CD4-positive, alpha-beta T cell (primary cell): ENCODE measurements at regions not wholly inside any gene's neighbourhood (a gene's known extent, or its start where the extent isn't known, plus 50 kb on each side); places are given as distances from the start of the nearest gene placed in this dataset.

Experiments
- ATAC-seq: fragments of 200-7000 bp; cut with Tn5 transposase; one replicate; pipeline ENCODE4 v1.10.0; 2022; ENCODE audit warnings: mild to moderate bottlenecking; ENCODE audit not compliant: poor library complexity
- CTCF ChIA-PET: fragments of 350-600 bp; sonication (Branson Sonifier 250); formaldehyde crosslinking; loops from one replicate; lab custom pipeline; 2021; ENCODE audit warnings: antibody characterized with exemption, inconsistent platforms; lab: Charles Lee
- POLR2A ChIA-PET: fragments of 350-600 bp; sonication (Branson Sonifier 250); formaldehyde crosslinking; loops from one replicate; lab custom pipeline; 2021; ENCODE audit warnings: antibody characterized with exemption, inconsistent platforms; lab: Charles Lee
- DNase-seq, 14 experiments: peaks; one replicate each; pipeline ENCODE4 v3.0.0-alpha.2; 2013 to 2020; ENCODE audit warnings: mixed read lengths in 2 of 14
- H3K27ac ChIP-seq, 2 donors: one replicate each; pipeline versions ENCODE4 v1.5.1 to v1.7.0; 2013; ENCODE audit warnings: low read length in 2 of 2, low read depth in 1 of 2, mild to moderate bottlenecking in 1 of 2
- H3K27me3 ChIP-seq, 2 experiments: 1 replicate in 1 of 2; 2 replicates in 1 of 2; pipeline versions ENCODE4 v1.6.1 to v1.7.0; 2013; ENCODE audit warnings: low read length in 2 of 2, control low read depth in 1 of 2, mild to moderate bottlenecking in 1 of 2, moderate library complexity in 1 of 2; ENCODE audit not compliant: insufficient read depth in 2 of 2, control insufficient read depth in 1 of 2
- H3K36me3 ChIP-seq: one replicate; pipeline ENCODE4 v1.6.1; 2013; ENCODE audit warnings: low read length, control low read depth; ENCODE audit not compliant: insufficient read depth
- H3K4me1 ChIP-seq: one replicate; pipeline ENCODE4 v1.6.1; 2013; ENCODE audit warnings: low read length, control low read depth; ENCODE audit not compliant: insufficient read depth
- H3K4me3 ChIP-seq: one replicate; pipeline ENCODE4 v1.5.1; 2013; ENCODE audit warnings: mild to moderate bottlenecking, low read length, moderate library complexity
- H3K9me3 ChIP-seq, 2 experiments: 1 replicate in 1 of 2; 2 replicates in 1 of 2; pipeline versions ENCODE4 v1.6.1 to v1.7.0; 2013; ENCODE audit warnings: low read length in 2 of 2, mild to moderate bottlenecking in 2 of 2, control low read depth in 1 of 2, moderate library complexity in 1 of 2; ENCODE audit not compliant: control insufficient read depth in 1 of 2, insufficient read depth in 1 of 2
- H3K27ac Mint-ChIP-seq: one replicate; pipeline ENCODE4 v1.8.0; 2020; ENCODE audit warnings: mixed read lengths
- H3K27me3 Mint-ChIP-seq: one replicate; pipeline ENCODE4 v1.8.0; 2021; ENCODE audit warnings: mixed read lengths
- H3K36me3 Mint-ChIP-seq: one replicate; pipeline ENCODE4 v1.8.0; 2021; ENCODE audit warnings: low read depth, mixed read lengths
- H3K4me1 Mint-ChIP-seq: one replicate; pipeline ENCODE4 v1.8.0; 2021; ENCODE audit warnings: low read depth, mixed read lengths
- H3K4me3 Mint-ChIP-seq: one replicate; pipeline ENCODE4 v1.8.0; 2020; ENCODE audit warnings: mild to moderate bottlenecking, mixed read lengths
- H3K9me3 Mint-ChIP-seq: one replicate; pipeline ENCODE4 v1.8.0; 2020; ENCODE audit warnings: mixed read lengths
- intact Hi-C, 2 experiments: fragments of 100-400 bp; cut with DNase I in 1 of 2; cut with micrococcal nuclease in 1 of 2; formaldehyde crosslinking; loops; one replicate each; pipeline versions ENCODE4 v1.15.1 to v1.9.0; 2023 to 2025; cut with DNase I, micrococcal nuclease
- TF ChIP-seq, protein P1 (sequence below): fragments of 200-600 bp; IDR thresholded peaks from one replicate; pipeline ENCODE4 v1.8.0; 2022; ENCODE audit warnings: antibody characterized with exemption, mild to moderate bottlenecking

GRCh38 chr13:83732755-83733154, 149.5 kb downstream of the SLITRK1 start:
- Mint-ChIP-seq H3K27me3 (no peaks in the 10 kb centered on the region), H3K27ac (no peak overlapping the region), H3K4me1 (no peaks in the 10 kb centered on the region), H3K9me3 (no peaks in the 10 kb centered on the region), H3K4me3 (no peak overlapping the region), H3K36me3 (no peaks in the 10 kb centered on the region)
- intact Hi-C loops, result no loop called here
- ChIA-PET POLR2A (no interaction called here), CTCF (no interaction called here)
- TF ChIP-seq, protein P1, sequence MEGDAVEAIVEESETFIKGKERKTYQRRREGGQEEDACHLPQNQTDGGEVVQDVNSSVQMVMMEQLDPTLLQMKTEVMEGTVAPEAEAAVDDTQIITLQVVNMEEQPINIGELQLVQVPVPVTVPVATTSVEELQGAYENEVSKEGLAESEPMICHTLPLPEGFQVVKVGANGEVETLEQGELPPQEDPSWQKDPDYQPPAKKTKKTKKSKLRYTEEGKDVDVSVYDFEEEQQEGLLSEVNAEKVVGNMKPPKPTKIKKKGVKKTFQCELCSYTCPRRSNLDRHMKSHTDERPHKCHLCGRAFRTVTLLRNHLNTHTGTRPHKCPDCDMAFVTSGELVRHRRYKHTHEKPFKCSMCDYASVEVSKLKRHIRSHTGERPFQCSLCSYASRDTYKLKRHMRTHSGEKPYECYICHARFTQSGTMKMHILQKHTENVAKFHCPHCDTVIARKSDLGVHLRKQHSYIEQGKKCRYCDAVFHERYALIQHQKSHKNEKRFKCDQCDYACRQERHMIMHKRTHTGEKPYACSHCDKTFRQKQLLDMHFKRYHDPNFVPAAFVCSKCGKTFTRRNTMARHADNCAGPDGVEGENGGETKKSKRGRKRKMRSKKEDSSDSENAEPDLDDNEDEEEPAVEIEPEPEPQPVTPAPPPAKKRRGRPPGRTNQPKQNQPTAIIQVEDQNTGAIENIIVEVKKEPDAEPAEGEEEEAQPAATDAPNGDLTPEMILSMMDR, result no peak
- no peak for ATAC-seq
- H3K36me3 ChIP-seq, result no peaks in the 10 kb centered on the region
- H3K27me3 ChIP-seq, result no peaks in the 10 kb centered on the region
- H3K9me3 ChIP-seq, result no peaks in the 10 kb centered on the region
- DNase-seq, result no peak
- H3K4me1 ChIP-seq, result no peaks in the 10 kb centered on the region
- H3K27ac ChIP-seq, result no peak overlapping the region
- no peak overlapping the region for H3K4me3 ChIP-seq

GRCh38 chr13:83731113-83731512, 151.2 kb downstream of the SLITRK1 start:
- Histone ChIP-seq H3K27me3 (no peaks in the 10 kb centered on the region), H3K4me3 (no peak overlapping the region), H3K4me1 (no peaks in the 10 kb centered on the region), H3K9me3 (no peaks in the 10 kb centered on the region), H3K27ac (no peak overlapping the region), H3K36me3 (no peaks in the 10 kb centered on the region)
- Mint-ChIP-seq H3K9me3 (no peaks in the 10 kb centered on the region), H3K36me3 (no peaks in the 10 kb centered on the region), H3K4me1 (no peaks in the 10 kb centered on the region), H3K4me3 (no peak overlapping the region), H3K27ac (no peak overlapping the region), H3K27me3 (no peaks in the 10 kb centered on the region)
- intact Hi-C loops, result no loop called here
- TF ChIP-seq, protein P1, result no peak
- DNase-seq, result no peak
- ChIA-PET CTCF (no interaction called here), POLR2A (no interaction called here)
- no peak for ATAC-seq

- TF ChIP-seq, protein P1, result no peak
- Mint-ChIP-seq H3K27me3 (no peaks in the 10 kb centered on the region), H3K4me1 (no peaks in the 10 kb centered on the region), H3K27ac (no peak overlapping the region), H3K4me3 (no peak overlapping the region), H3K36me3 (no peaks in the 10 kb centered on the region), H3K9me3 (no peaks in the 10 kb centered on the region)
- H3K4me3 ChIP-seq, result no peak overlapping the region
- no peaks in the 10 kb centered on the region for H3K9me3 ChIP-seq
- H3K27ac ChIP-seq, result no peak overlapping the region
- ATAC-seq (no peak), DNase-seq (no peak)
- no peaks in the 10 kb centered on the region for H3K27me3 ChIP-seq
- intact Hi-C loops, result no loop called here
- ChIA-PET CTCF (no interaction called here), POLR2A (no interaction called here)
- H3K36me3 ChIP-seq, result no peaks in the 10 kb centered on the region
- H3K4me1 ChIP-seq, result no peaks in the 10 kb centered on the region
Measured at GRCh38 chr13:83730674-83731073, 151.6 kb downstream of the SLITRK1 start.
